Endothelial cell of umbilical vein (primary cell): ENCODE measurements at regions not wholly inside any gene's neighbourhood (a gene's known extent, or its start where the extent isn't known, plus 50 kb on each side); places are given as distances from the start of the nearest gene placed in this dataset.

ENCODE experiments used
- BruUV-seq: library from RNA; stranded (reverse); fragments of 400-500 nt; replicated peaks from 2 replicates; lab custom pipeline; 2021; lab: Mats Ljungman, UMichigan
- CTCF ChIA-PET: fragments of 300-600, 350-600 bp; sonication (Branson Sonifier 250); formaldehyde crosslinking; loops from one replicate; lab custom pipeline; 2021; ENCODE audit warnings: antibody characterized with exemption, inconsistent platforms; lab: Charles Lee
- POLR2A ChIA-PET: fragments of 300-600, 350-600 bp; sonication (Branson Sonifier 250); formaldehyde crosslinking; loops from one replicate; lab custom pipeline; 2021; ENCODE audit warnings: antibody characterized with exemption, inconsistent platforms; lab: Charles Lee
- DNase-seq: peaks from one replicate; pipeline ENCODE4 v3.0.0-alpha.2; 2011; ENCODE audit warnings: low read depth, low spot score
- FAIRE-seq: peaks from 2 replicates; lab custom pipeline; 2011; peaks lifted over from hg19 to GRCh38; lab: Jason Lieb, UNC
- H2AFZ ChIP-seq: 2 replicates; pipeline ENCODE4 v1.6.0; 2012; ENCODE audit warnings: low read depth, low read length, control low read depth, inconsistent platforms
- H3K27ac ChIP-seq: 2 replicates; pipeline ENCODE4 v1.5.1; 2011; ENCODE audit warnings: low read depth, mild to moderate bottlenecking, control low read depth, low read length, moderate library complexity; ENCODE audit not compliant: insufficient read depth
- H3K27me3 ChIP-seq, 2 experiments: 2 replicates each; pipeline versions ENCODE4 v1.6.0 to v1.6.1; 2011; ENCODE audit warnings: low read length in 2 of 2, mixed read lengths in 1 of 2; ENCODE audit not compliant: control insufficient read depth in 2 of 2, insufficient read depth in 2 of 2
- H3K36me3 ChIP-seq, 2 experiments: 2 replicates in 1 of 2; 3 replicates in 1 of 2; pipeline ENCODE4 v1.5.1; 2011; ENCODE audit warnings: low read length in 2 of 2, mild to moderate bottlenecking in 1 of 2, moderate library complexity in 1 of 2; ENCODE audit not compliant: control insufficient read depth in 2 of 2, insufficient read depth in 2 of 2; ENCODE audit errors: extremely low read depth in 1 of 2
- H3K4me1 ChIP-seq: 3 replicates; pipeline ENCODE4 v1.5.1; 2011; ENCODE audit warnings: mild to moderate bottlenecking, low read length; ENCODE audit not compliant: control insufficient read depth, insufficient read depth; ENCODE audit errors: extremely low read depth
- H3K4me2 ChIP-seq: 2 replicates; pipeline ENCODE4 v1.6.1; 2011; ENCODE audit warnings: low read length, control low read depth, mixed read lengths; ENCODE audit not compliant: insufficient read depth
- H3K4me3 ChIP-seq, 3 experiments: fragments of 200-600 bp in 1 of 3; sonication (generic), shearing (Covaris generic) in 1 of 3; replicated peaks in 1 of 3; 2 replicates each; pipeline ENCODE4 v1.5.1; 2011 to 2016; ENCODE audit warnings: control low read depth in 3 of 3, low read length in 3 of 3, mild to moderate bottlenecking in 2 of 3, inconsistent platforms in 1 of 3, low read depth in 1 of 3, moderate library complexity in 1 of 3; ENCODE audit not compliant: insufficient read depth in 1 of 3
- H3K79me2 ChIP-seq: 2 replicates; pipeline ENCODE4 v1.6.0; 2012; ENCODE audit warnings: low read length, inconsistent platforms; ENCODE audit not compliant: control insufficient read depth, insufficient read depth
- H3K9ac ChIP-seq: replicated peaks from 2 replicates; pipeline ENCODE3; 2011; ENCODE audit warnings: low read length, control low read depth; ENCODE audit not compliant: insufficient read depth; ENCODE audit errors: extremely low read depth
- H3K9me1 ChIP-seq: replicated peaks from 3 replicates; pipeline ENCODE4 v1.6.0; 2011; ENCODE audit warnings: mild to moderate bottlenecking, low read length; ENCODE audit not compliant: control insufficient read depth, insufficient read depth; ENCODE audit errors: extremely low read depth
- H3K9me3 ChIP-seq: replicated peaks from 2 replicates; pipeline ENCODE4 v1.5.1; 2012; ENCODE audit warnings: low read length, inconsistent platforms; ENCODE audit not compliant: control insufficient read depth, insufficient read depth
- H4K20me1 ChIP-seq: replicated peaks from 2 replicates; pipeline ENCODE3; 2011; ENCODE audit warnings: mild to moderate bottlenecking, low read length; ENCODE audit not compliant: control insufficient read depth, insufficient read depth; ENCODE audit errors: extremely low read depth
- CTCF ChIP-seq, 2 donors: IDR thresholded peaks; 1 replicate in 1 of 2; 2 replicates in 1 of 2; pipeline ENCODE4 v1.5.1; 2011; ENCODE audit warnings: low read length in 2 of 2, mild to moderate bottlenecking in 2 of 2, moderate library complexity in 2 of 2, control low read depth in 1 of 2, inconsistent platforms in 1 of 2, low read depth in 1 of 2; ENCODE audit not compliant: insufficient read depth in 1 of 2; ENCODE audit errors: extremely low read depth in 1 of 2
- EZH2 ChIP-seq: IDR thresholded peaks from 2 replicates; pipeline ENCODE4 v1.6.1; 2012; ENCODE audit warnings: borderline replicate concordance, low read depth, mild to moderate bottlenecking, moderate library complexity, low read length, inconsistent platforms; ENCODE audit not compliant: severe bottlenecking
- FOS ChIP-seq: IDR thresholded peaks from 2 replicates; pipeline ENCODE4 v1.6.1; 2011; ENCODE audit warnings: mild to moderate bottlenecking, low read length, moderate library complexity, borderline replicate concordance; ENCODE audit not compliant: insufficient read depth
- GATA2 ChIP-seq: IDR thresholded peaks from 2 replicates; pipeline ENCODE4 v1.7.0; 2011; ENCODE audit warnings: low read depth, mild to moderate bottlenecking, moderate library complexity, mixed read lengths, low read length; ENCODE audit not compliant: insufficient read length, insufficient read depth
- JUN ChIP-seq: IDR thresholded peaks from 2 replicates; pipeline ENCODE4 v1.6.1; 2011; ENCODE audit warnings: borderline replicate concordance, low read depth; ENCODE audit not compliant: insufficient read length, insufficient read depth
- MAX ChIP-seq: IDR thresholded peaks from 2 replicates; pipeline ENCODE4 v1.6.1; 2011; ENCODE audit not compliant: insufficient read depth, insufficient read length
- MYC ChIP-seq: IDR thresholded peaks from one replicate; pipeline ENCODE4 v1.6.1; 2011; ENCODE audit warnings: mild to moderate bottlenecking, low read depth, low read length
- POLR2A ChIP-seq: IDR thresholded peaks from 2 replicates; pipeline ENCODE4 v1.6.1; 2012; ENCODE audit warnings: low read depth, mild to moderate bottlenecking, control low read depth, low read length
- POLR2AphosphoS5 ChIP-seq: IDR thresholded peaks from 2 replicates; pipeline ENCODE4 v1.6.1; 2012; ENCODE audit warnings: low read depth, mild to moderate bottlenecking, control low read depth, low read length, moderate library complexity; ENCODE audit not compliant: insufficient read depth
- dilution Hi-C: fragments of 300-500 bp; cut with MboI; formaldehyde crosslinking; loops from one replicate; pipeline ENCODE4 v1.15.0; 2019; ENCODE audit warnings: low sequenced_read_pairs; ENCODE audit not compliant: extremely low pct_ligation_motif_present
- intact Hi-C: fragments of 100-400 bp; cut with micrococcal nuclease; formaldehyde crosslinking; loops from one replicate; pipeline ENCODE4 v1.10.0; 2022

DNA sequence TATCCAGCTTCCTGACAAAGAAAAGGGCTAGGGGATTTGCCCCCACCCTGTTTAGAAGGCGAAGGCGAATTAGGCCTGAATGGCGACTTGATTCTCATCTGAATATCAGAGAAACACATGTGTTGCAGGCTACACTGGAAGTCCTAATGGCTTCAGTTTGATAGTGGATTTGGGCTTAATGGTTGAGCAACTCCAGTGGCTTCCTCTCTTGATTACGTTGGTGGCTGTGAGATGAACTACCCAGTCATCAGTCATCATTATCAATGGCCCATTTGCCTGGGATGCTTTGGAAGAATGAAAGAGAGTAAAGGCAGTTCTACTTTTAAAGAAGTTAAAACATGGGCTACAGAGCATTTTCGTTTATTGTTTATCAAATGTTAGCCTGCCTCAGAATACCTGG, 60.9 kb upstream of the IL1R1 start:
- Histone ChIP-seq H3K79me2 (no peaks in the 10 kb centered on the region), H3K9me1 (no peaks in the 10 kb centered on the region), H3K27ac (no peak overlapping the region), H3K9ac (no peak overlapping the region), H3K9me3 (no peaks in the 10 kb centered on the region), H2AFZ (no peak overlapping the region), H3K4me3 (no peak overlapping the region), H3K4me2 (no peak overlapping the region), H3K27me3 (no peaks in the 10 kb centered on the region), H3K4me1 (peaks cover 20% of the 10 kb centered on the region), H4K20me1 (no peaks in the 10 kb centered on the region), H3K36me3 (no peaks in the 10 kb centered on the region)
- POLR2A ChIA-PET = no interaction called here
- dilution Hi-C loops (no loop called here), intact Hi-C loops (loop anchor here (2.0 kb wide), 1 partner anchor 17 kb away; no protein-coding TSS in a partner anchor)
- no TSS peak for BruUV-seq
- DNase-seq (no peak), FAIRE-seq (no peak)
- CTCF ChIA-PET = no interaction called here
- TF ChIP-seq FOS (no peak), POLR2AphosphoS5 (no peak), GATA2 (no peak), MYC (no peak), POLR2A (no peak), EZH2 (no peak), JUN (no peak), MAX (no peak), CTCF (IDR thresholded peaks at IDR 0.05; ENCODE audit: extremely low read depth in 1 of 2, insufficient read depth in 1 of 2, low read depth in 1 of 2, low read length in 2 of 2) (no peak)
